EL (cell line): ENCODE measurements at regions not wholly inside any gene's neighbourhood (a gene's known extent, or its start where the extent isn't known, plus 50 kb on each side); places are given as distances from the start of the nearest gene placed in this dataset.

Experiments used
- DNase-seq: peaks from one replicate; pipeline ENCODE4 v3.0.0-alpha.2; 2016

- no peak for DNase-seq
Measured at GRCh38 chr18:42271647-42272414, 316.8 kb downstream of the PIK3C3 start.

- DNase-seq, result peak; percentile 5
Measured at GRCh38 chr18:42274488-42275137, 319.6 kb downstream of the PIK3C3 start.

- no peak for DNase-seq
Measured at GRCh38 chr18:42275138-42275535, 320.1 kb downstream of the PIK3C3 start.

GRCh38 chr18:42275949-42276730, 321.1 kb downstream of the PIK3C3 start:
- no peak for DNase-seq

GRCh38 chr18:42281124-42281523, 326.1 kb downstream of the PIK3C3 start:
- DNase-seq, result no peak

- DNase-seq, result no peak
Measured at GRCh38 chr18:42281851-42282250, 326.8 kb downstream of the PIK3C3 start.

GRCh38 chr18:42287047-42287446, 332.0 kb downstream of the PIK3C3 start:
- DNase-seq, result no peak

- no peak for DNase-seq
Measured at GRCh38 chr18:42288129-42288528, 333.1 kb downstream of the PIK3C3 start.

- DNase-seq, result no peak
Measured at GRCh38 chr18:42289526-42289925, 334.5 kb downstream of the PIK3C3 start.

GRCh38 chr18:42290318-42291307, 335.6 kb downstream of the PIK3C3 start:
- DNase-seq, result no peak

- no peak for DNase-seq
Measured at GRCh38 chr18:42292654-42293053, 337.6 kb downstream of the PIK3C3 start.

GRCh38 chr18:42296192-42296591, 341.2 kb downstream of the PIK3C3 start:
- no peak for DNase-seq

- no peak for DNase-seq
Measured at GRCh38 chr18:42296723-42297122, 341.7 kb downstream of the PIK3C3 start.

GRCh38 chr18:42298759-42299675, 344.0 kb downstream of the PIK3C3 start:
- DNase-seq, result peak; percentile 55

- DNase-seq, result no peak
Measured at GRCh38 chr18:42305869-42306593, 351.0 kb downstream of the PIK3C3 start.

- no peak for DNase-seq
Measured at GRCh38 chr18:42306594-42306980, 351.6 kb downstream of the PIK3C3 start.

GRCh38 chr18:42310956-42311355, 355.9 kb downstream of the PIK3C3 start:
- DNase-seq, result no peak

- no peak for DNase-seq
Measured at GRCh38 chr18:42326752-42327151, 371.7 kb downstream of the PIK3C3 start.

- DNase-seq, result no peak
Measured at GRCh38 chr18:42328931-42329330, 373.9 kb downstream of the PIK3C3 start.

- no peak for DNase-seq
Measured at GRCh38 chr18:42330296-42330695, 375.3 kb downstream of the PIK3C3 start.

GRCh38 chr18:42333558-42333957, 378.5 kb downstream of the PIK3C3 start:
- DNase-seq, result no peak
